GM18505 (cell line): ENCODE measurements at regions not wholly inside any gene's neighbourhood (a gene's known extent, or its start where the extent isn't known, plus 50 kb on each side); places are given as distances from the start of the nearest gene placed in this dataset.

Experiments used
- ATAC-seq: cut with Tn5 transposase; IDR thresholded peaks from one replicate; pipeline ENCODE4 v1.9.1; 2021; ENCODE audit not compliant: unreplicated experiment
- POLR2A ChIP-seq: IDR thresholded peaks from 4 replicates; pipeline ENCODE4 v1.6.1; 2011; ENCODE audit warnings: borderline replicate concordance; ENCODE audit not compliant: insufficient read depth, insufficient read length; ENCODE audit errors: extremely low read depth

- no peak for TF ChIP-seq POLR2A
- no peak for ATAC-seq
Observed at GRCh38 chr6:92216717-92217116, 1202.6 kb downstream of the EPHA7 start.

GRCh38 chr6:92201618-92202017, 1217.7 kb downstream of the EPHA7 start:
- no peak for ATAC-seq
- TF ChIP-seq POLR2A, result no peak

GRCh38 chr6:92196325-92196724, 1223.0 kb downstream of the EPHA7 start:
- ATAC-seq, result no peak
- TF ChIP-seq POLR2A, result no peak

GRCh38 chr6:92195796-92196195, 1223.6 kb downstream of the EPHA7 start:
- no peak for TF ChIP-seq POLR2A
- no peak for ATAC-seq

GRCh38 chr6:92188016-92188415, 1231.3 kb downstream of the EPHA7 start:
- no peak for ATAC-seq
- no peak for TF ChIP-seq POLR2A

GRCh38 chr6:92184933-92185332, 1234.4 kb downstream of the EPHA7 start:
- no peak for TF ChIP-seq POLR2A
- ATAC-seq, result no peak

- no peak for TF ChIP-seq POLR2A
- no peak for ATAC-seq
Observed at GRCh38 chr6:92181347-92181746, 1238.0 kb downstream of the EPHA7 start.

GRCh38 chr6:92180090-92180489, 1239.3 kb downstream of the EPHA7 start:
- no peak for TF ChIP-seq POLR2A
- no peak for ATAC-seq

- TF ChIP-seq POLR2A, result no peak
- no peak for ATAC-seq
Observed at GRCh38 chr6:92176666-92177065, 1242.7 kb downstream of the EPHA7 start.

- no peak for TF ChIP-seq POLR2A
- ATAC-seq, result no peak
Observed at GRCh38 chr6:92174398-92175073, 1244.8 kb downstream of the EPHA7 start.

- ATAC-seq, result no peak
- TF ChIP-seq POLR2A, result no peak
Observed at GRCh38 chr6:92169506-92169905, 1249.9 kb downstream of the EPHA7 start.

GRCh38 chr6:92166666-92167065, 1252.7 kb downstream of the EPHA7 start:
- TF ChIP-seq POLR2A, result no peak
- ATAC-seq, result no peak

- no peak for ATAC-seq
- TF ChIP-seq POLR2A, result no peak
Observed at GRCh38 chr6:92161953-92162352, 1257.4 kb downstream of the EPHA7 start.

- no peak for TF ChIP-seq POLR2A
- no peak for ATAC-seq
Observed at GRCh38 chr6:92160226-92160625, 1259.1 kb downstream of the EPHA7 start.

GRCh38 chr6:92159046-92159445, 1260.3 kb downstream of the EPHA7 start:
- no peak for ATAC-seq
- TF ChIP-seq POLR2A, result no peak
